SK-N-DZ (cell line): ENCODE measurements at regions not wholly inside any gene's neighbourhood (a gene's known extent, or its start where the extent isn't known, plus 50 kb on each side); places are given as distances from the start of the nearest gene placed in this dataset.
"Not testable (repeated sequence)": the region's sequence is repeated elsewhere in the genome, so short reads cannot be mapped to it uniquely, and the experiment has no call there.

Source experiments
- DNase-seq: peaks from one replicate; pipeline ENCODE4 v3.0.0-alpha.2; 2015; ENCODE audit warnings: low spot score

DNA sequence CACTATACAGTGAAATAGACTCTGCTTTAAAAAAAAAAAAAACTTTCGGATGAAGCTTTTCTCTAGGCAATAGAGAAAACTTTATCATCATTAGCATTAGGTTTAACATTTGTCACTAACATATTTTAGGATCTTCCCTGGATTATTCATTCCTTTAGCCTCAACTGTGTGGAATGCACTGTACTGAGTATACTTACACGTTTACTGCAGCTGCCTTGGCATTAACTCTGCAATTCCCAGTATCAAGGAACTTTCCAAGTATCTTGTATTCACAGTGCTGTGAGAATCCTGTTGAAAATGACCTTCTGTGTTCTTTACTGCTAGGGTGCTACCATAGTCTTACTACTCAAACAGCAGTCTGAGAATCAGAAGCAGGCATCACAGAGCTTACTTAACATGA is 328.2 kb upstream of the COL3A1 start:
- DNase-seq = no peak

DNA sequence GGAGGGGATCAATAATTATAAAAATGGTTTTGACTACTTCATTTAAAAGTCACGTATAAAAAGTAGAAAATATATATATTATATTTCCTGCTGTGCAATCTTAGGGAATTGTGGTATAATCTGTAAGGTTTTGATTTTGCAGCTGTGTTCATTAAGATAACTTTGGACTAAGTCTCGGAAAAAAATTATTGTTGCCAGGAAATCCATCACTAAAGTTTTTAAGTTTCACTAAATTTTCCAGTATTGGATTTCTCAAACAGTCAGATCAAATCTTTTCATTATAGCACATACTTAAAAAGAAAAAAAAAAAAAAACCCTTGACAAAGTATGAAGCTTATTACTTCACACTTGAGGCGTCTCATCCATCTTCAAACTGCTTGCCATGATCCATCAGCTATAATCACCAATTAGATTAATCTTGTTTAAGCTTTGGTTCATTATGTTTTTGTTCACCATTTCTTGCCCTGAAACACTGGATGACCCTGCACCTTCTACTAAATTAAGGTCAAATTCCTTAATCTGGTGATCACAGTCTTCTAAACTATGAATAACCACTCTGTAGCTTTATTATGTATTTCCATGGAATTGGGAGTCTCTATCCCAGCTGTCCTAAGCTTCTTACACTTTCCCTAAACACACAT is 326.6 kb upstream of the COL3A1 start:
- DNase-seq = no peak

DNA sequence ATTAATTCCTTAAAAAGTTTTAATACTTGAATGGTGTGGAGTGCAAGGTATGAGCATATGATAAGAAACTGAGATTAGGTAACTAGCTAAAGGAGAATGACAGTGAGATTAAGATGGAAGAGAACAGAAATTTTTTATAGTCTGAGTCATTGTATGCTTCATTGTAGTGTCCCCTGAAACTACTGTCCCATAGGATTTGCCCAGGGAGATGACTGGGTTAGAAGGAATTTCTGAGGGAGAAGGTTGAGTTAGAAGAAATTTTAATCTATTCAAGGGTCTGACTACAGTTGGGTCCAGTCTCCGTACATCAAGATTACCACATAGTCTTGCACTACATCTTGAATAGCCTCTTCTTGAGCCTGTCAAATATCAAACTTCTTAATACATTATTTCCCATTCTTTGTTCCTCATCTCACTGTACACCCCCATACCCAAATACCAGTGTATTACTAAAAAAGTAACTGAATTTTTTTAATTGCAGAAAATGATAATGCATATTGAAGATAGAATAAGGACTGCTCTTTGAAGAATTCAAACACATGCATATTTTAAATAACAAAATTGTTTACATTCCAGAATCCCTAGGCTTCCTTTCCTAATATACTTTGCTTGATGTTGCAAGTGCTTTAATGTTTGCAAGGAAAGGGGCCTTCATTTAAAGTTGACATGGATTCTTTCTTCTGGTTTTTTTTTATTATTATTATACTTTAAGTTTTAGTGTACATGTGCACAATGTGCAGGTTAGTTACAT is 314.3 kb upstream of the COL3A1 start:
- DNase-seq = no peak

DNA sequence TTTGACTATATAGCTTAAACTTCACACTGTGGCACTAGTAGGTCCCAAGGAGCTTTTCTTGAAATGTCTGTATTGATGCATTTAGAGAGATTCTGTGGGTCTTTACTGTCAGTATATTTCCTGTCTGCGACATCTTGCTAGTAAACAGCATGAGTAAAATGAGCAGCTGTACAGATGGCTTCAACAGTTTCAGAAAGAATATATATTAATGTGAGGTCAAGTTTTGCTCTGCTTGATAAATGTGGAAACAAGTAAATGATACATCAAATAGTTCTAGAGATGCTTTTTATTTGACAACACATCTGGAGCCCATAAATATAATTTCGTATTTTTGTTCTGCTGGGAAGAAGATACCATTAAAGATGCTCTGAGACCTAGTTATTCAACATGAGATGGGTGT is 310.9 kb upstream of the COL3A1 start:
- no peak for DNase-seq

DNA sequence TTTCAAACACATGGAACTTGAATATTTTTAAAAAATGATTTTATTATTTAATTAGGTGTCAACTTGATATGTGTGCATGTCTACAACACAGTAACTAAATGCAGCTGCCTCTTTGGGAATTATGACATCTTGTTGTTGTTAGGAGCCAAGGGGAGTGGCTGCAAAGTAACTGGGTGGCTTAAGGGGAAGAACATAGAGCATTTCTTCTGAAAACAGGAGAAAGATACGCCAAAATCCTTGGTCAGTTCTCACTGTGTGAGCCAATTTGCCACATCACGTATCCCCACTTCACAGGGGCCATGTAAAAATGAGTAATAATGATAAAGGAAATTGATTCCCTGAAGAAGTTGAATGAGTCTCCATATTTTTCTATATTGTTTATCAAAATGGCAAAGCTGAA is 309.8 kb upstream of the COL3A1 start:
- no peak for DNase-seq

DNA sequence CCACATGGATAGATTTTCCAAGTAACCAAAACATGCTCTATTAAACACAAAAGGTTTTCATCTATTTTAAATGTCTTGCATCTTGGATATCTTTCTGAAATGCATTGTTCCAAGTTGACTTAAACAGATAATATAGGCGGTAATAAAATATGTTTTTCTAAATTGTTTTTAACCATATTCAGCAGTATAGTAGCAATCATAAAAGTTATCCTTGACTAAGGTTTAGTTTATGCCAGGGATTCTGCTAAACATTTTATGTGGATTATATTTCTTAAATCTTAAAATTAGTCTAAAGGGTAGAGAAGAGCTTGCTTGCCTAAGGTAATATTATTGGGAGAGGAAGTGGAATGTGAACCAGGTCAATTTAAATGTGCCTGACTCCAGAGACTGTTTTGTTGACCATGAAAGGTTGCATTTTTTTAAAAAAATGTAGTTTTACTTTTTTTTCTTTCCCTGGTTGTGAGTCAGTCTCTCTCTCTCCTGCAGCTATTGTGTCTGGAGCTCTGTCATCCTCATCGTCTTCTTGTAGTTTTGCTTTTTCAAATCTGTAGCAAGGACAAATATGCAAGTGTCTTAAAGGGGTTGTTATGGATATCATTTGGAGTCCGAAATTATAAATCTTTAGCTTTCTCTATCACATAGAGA is 309.1 kb upstream of the COL3A1 start:
- no peak for DNase-seq

DNA sequence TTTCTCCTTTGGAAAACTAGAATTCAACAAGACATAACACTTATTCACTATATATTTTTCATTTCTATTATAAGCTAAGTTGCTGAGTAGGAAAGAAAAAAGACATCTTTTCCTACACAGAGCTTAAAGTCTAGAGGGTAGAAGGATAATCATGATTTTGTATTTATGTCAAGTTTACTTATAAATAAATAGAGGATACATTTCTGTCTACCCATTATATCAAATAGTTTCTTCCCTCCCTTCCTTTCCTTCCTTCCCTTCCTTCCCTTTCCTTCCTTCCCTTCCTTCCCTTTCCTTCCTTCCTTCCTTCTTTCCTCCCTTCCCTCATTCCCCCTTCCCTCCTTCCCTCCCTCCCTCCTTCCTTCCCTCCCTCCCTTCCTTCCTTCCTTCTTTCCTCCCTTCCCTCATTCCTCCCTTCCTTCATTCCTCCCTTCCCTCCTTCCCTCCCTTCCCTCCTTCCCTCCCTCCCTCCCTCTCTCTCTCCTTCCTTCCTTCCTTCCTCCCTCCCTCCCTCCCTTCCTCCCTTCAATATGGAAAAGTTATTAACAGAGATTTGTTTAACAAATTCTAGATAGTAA is 308.4 kb upstream of the COL3A1 start:
- no peak for DNase-seq

DNA sequence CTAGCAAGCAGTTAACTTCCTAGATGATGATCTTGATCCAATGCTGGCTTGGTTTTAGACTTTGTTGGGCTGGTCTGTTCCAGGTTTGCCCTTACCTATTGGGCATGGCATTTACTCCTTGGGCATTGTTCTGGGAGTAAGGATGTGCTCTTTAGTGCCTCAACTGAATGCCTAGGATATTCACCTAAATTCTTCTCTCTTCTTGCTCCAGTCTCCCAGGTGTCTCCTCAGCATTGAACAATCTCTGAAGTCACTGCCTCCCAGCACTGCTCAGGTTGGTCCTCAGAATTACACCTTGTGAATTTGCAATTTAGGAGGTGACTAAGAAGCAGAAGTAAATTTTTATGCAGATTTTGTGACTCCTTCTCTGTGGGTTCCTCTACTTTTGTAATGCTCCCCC is 307.7 kb upstream of the COL3A1 start:
- DNase-seq = no peak

DNA sequence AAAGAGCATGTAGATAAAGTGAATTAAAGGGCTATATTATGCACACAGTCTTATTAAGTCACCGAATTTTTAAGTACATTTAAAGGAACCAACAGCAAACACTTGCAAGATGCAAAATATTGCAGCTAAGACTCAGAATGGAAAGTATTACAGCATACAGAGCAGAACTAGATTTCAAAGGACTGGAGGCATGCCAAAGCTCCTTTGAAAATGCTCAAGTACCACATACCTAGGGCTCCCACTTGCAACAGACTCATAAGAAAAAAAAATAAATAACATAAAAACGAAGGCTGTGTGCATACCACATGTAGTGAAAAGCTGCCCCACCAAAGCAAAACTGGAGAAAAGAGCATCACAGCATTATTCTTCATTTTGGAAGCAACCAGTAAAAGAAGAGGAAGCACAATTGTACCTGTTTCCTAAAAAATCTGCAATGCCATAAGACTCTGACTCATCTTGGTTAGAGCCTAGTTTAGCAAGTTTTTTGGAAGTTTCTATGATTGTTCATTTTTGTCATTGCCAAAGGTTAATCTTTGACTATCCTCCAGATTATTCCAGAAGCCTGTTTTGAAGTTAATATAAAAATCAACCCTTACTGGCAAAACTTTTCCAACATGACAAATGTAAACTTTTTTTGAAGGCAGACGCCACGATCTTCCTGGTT is 306.0 kb upstream of the COL3A1 start:
- no peak for DNase-seq

DNA sequence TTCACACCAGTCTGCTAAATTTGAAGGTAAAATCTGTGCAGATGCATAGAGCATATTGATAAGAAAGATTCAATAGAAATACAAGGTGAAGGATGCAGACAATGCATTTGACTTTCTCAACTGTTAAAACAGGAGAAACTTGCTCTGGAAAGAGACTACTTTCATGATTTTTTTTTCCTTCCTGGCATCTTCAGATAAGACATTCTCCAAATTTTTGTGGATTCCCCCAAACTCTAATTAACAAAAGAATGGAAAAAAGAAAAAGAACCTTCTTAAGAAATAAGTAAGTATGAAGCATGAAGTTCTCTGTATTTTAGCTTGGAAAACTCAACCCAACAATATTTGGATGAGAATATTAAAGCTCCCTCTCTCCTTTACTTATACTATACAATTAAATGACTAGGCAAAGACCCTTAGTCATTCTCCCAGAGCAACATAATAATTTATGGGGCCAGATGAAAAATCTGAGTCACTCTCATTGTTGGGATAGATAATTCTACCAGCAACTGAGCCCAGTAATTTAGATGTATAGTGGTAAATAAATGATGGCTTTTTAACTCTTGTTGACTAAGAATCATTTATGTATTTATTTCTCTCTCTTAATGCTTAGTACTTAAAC is 298.7 kb upstream of the COL3A1 start:
- no peak for DNase-seq

DNA sequence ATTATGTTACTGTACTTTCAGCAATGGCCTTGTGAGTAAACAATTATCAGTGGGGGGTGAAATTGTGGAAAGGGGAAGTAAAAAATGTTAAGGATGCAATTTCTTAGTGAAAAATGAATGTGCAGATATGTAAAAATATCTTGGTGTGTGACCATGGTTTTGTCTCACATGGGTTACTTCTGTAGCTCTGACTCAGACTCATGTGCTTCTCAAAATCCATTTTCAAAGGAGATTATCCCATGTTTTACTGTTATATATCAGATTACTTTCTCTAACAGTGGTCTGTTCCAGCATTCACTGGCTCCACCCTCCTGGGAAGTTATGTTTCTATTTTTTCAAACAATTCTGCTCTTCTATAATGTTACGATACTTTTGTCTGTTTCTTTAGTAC is 298.2 kb upstream of the COL3A1 start:
- no peak for DNase-seq

DNA sequence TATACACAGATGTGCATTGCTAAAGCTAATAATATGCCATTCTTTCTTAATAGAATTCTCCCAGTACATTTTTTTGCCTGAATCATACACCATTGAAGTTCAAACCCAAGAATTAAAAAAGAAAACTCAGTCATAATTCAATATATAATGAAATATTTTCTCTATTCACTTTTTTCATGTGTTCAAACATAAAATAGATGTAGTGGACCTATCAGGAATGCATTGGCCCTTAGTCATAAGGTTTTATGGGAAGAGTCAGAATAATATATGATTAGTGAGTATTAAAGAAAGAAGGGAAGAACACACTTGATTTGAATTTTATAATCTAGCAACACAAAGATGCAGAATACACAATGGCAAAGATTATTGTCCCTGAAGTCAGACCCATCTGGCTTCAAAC is 297.0 kb upstream of the COL3A1 start:
- DNase-seq = no peak

DNA sequence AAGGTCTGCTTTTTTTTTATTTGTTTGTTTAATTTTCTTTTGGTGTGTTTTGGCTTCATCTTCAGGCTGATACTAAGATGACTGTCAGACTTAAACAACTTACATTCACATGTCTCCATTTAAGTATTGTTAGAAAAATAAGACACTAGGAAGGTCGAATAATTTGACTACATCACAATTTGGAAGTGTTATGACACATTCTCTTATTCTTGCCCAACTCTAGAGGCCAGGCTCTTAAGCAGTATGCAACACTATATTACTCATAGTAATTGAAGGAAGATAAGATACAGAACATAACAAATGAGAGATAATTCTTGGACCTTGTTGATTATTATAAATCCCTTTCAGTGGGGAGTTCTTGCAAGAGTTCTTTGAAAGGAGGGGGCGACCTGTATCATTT is 295.3 kb upstream of the COL3A1 start:
- DNase-seq = no peak

DNA sequence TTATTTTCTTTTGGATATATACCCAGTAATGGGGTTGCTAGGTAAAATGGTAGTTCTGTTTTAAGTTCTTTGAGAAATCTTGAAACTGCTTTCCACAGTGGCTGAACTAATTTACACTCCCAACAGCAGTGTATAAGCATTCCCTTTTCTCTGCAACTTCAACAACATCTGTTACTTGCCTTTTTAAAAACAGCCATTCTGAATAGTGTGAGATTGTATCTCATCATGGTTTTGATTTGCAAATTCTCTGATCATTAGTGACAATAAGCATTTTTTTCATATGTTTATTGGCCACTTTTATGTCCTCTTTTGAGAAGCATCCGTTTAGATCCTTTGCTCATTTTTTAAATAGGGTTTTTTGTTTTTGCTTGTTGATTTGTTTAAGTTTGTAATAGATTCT is 291.3 kb upstream of the COL3A1 start:
- DNase-seq = no peak

DNA sequence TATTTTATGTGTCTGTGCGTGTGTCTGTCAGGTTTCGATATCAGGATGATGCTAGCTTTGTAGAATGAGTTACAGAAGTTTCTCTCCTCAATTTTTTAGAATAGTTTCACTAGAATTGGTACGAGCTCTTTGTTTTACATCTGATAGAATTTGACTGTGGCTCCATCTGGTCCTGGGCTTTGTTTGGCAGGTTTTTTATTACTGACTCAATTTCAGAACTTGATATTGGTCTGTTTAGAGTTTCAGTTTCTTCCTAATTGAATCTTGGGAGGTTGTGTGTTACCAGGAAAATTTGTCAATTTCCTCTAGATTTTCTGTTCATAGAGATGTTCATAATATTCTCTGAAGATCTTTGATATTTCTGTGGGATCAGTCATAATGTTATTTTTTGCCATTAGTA is 289.4 kb upstream of the COL3A1 start:
- no peak for DNase-seq

DNA sequence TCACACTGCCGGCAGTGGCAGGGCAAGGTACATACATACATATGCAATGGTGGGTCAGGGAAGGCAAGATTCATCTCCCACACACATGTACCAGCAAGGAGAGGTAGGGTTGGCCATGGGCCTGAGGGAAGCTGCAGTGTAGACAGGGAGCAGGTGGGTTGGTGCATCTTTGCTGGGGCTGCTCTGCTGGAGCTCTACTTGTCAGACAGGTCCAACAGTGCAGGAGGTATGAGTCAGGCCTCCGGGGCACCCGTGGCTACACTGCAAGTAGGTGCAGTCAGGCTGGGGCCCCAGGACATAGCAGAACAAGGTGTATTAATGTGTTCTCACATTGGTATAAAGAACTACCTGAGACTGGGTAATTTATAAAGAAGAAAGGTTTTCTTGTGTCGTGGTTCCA is 281.1 kb upstream of the COL3A1 start:
- no peak for DNase-seq

DNA sequence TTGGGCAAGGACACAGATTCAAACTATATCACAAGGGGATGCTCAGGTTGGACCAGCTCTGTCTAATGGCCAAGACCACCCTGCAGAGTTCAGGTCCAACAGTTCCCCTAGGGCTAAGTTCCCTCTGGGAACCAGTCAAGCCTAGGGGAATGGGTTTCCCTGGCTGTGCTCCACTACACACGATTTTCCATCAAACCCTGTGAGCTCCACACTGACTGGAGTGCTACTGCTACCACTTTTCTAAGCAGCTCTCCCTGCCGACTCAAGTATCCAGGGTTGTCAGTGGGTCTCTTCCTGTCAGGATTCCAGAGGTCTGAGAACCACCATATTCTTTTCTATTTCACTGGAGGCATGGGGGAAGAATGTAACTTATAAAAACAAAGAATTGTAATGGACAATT is 280.4 kb upstream of the COL3A1 start:
- DNase-seq = no peak

DNA sequence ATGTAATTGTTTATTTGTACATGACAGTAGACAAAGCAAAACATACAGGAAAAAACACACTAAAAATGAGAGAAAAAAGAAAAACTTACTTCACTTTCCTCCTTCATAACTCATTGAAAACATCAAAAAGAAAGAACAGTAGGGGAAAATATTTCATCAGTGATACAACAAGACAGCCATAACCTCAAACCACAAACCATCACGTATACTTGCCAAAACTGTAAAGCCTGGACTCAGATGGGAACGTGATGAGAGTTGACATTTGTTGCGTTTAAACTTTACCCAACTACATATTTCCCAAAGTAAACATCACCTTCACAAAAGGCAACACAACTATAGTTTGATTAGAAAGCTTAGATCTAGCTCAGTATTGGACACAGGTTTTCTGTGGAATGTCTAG is 278.2 kb upstream of the COL3A1 start:
- no peak for DNase-seq

DNA sequence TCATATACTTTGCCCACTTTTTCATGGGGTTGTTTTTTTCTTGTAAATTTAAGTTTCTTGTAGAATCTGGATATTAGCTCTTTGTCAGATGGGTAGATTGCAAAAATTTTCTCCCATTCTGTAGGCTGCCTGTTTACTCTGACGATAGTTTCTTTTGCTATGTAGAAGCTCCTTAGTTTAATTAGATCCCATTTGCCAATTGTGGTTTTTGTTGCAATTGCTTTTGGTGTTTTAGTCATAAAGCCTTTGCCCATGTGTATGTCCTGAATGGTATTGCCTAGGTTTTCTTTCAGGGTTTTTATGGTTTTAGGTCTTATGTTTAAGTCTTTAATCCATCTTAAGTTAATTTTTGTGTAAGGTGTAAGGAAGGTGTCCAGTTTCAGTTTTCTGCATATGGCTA is 276.0 kb upstream of the COL3A1 start:
- DNase-seq = not testable (repeated sequence)

DNA sequence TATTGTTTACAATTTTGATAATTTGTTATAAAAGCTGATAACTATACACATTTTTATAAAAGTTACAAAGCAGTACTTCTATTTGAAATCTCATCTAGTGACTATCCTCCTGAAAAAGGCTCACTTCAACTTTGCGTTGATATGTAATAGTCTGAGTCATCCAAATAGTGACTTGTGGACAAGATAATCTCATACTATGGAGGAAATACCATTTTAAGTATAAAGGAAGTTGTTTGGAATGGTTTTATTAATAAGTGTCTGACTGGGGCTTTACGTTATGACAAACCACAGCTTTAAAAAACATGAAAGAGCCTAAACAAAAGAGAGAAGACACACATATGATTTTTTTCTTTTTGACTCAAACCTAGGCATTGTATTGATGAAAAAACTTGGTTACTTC is 272.3 kb upstream of the COL3A1 start:
- no peak for DNase-seq

DNA sequence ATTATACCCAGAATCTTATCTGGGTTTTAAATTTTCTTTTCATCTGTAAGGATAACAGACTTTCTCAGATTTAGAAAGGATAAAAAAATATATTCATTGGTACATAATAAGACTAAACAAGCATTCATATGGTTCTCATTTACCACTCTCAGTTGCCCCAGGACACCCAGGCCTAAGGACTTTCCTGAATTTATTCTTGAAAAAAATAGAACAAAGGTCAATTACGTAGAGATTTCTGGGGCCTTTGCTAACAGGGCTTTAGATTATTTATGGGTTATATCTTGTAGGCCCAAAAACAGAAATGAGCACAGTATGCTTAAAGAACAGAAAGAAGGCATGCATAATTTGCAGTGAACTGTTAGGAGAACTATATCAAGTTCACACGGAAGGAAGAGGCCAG is 269.0 kb upstream of the COL3A1 start:
- DNase-seq = no peak

DNA sequence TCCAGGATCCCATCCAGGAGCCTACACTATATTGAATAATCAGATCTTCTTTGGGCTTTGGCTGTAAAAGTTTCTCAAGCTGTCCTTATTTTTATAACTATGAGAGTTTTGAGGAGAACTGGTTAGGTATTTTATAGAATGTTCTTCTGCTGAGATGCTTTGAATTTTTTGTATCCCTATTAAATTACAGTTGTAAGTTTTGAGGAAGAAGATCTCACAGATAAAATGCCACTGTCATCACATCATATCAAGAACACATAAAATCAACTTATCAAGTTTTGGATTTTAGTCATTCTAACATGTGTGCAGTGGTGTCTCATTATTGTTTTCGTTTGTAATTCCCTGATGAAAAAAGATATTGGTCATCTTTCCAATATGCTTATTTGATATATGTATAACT is 260.2 kb upstream of the COL3A1 start:
- no peak for DNase-seq
